ENCODE measurements at regions not wholly inside any gene's neighbourhood (a gene's known extent, or its start where the extent isn't known, plus 50 kb on each side); places are given as distances from the start of the nearest gene placed in this dataset.

GRCh38 chr2:172196768-172197431, 94.2 kb upstream of the DLX2 start:
- TF ChIP-seq CSDC2 (CRISPR knock-in tag; IDR thresholded peaks at IDR 0.05), result no peak
- TF ChIP-seq, protein P1, sequence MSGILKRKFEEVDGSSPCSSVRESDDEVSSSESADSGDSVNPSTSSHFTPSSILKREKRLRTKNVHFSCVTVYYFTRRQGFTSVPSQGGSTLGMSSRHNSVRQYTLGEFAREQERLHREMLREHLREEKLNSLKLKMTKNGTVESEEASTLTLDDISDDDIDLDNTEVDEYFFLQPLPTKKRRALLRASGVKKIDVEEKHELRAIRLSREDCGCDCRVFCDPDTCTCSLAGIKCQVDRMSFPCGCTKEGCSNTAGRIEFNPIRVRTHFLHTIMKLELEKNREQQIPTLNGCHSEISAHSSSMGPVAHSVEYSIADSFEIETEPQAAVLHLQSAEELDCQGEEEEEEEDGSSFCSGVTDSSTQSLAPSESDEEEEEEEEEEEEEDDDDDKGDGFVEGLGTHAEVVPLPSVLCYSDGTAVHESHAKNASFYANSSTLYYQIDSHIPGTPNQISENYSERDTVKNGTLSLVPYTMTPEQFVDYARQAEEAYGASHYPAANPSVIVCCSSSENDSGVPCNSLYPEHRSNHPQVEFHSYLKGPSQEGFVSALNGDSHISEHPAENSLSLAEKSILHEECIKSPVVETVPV (CRISPR knock-in tag; IDR thresholded peaks at IDR 0.05), result no peak
- no peak for TF ChIP-seq TCF4 (CRISPR knock-in tag; IDR thresholded peaks at IDR 0.05; ENCODE audit: borderline replicate concordance)
- TF ChIP-seq TOX (CRISPR knock-in tag; IDR thresholded peaks at IDR 0.05; ENCODE audit: borderline replicate concordance), result no peak
- TF ChIP-seq, protein P2, sequence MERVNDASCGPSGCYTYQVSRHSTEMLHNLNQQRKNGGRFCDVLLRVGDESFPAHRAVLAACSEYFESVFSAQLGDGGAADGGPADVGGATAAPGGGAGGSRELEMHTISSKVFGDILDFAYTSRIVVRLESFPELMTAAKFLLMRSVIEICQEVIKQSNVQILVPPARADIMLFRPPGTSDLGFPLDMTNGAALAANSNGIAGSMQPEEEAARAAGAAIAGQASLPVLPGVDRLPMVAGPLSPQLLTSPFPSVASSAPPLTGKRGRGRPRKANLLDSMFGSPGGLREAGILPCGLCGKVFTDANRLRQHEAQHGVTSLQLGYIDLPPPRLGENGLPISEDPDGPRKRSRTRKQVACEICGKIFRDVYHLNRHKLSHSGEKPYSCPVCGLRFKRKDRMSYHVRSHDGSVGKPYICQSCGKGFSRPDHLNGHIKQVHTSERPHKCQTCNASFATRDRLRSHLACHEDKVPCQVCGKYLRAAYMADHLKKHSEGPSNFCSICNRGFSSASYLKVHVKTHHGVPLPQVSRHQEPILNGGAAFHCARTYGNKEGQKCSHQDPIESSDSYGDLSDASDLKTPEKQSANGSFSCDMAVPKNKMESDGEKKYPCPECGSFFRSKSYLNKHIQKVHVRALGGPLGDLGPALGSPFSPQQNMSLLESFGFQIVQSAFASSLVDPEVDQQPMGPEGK (CRISPR knock-in tag; IDR thresholded peaks at IDR 0.05; ENCODE audit: borderline replicate concordance), result no peak
- no peak for TF ChIP-seq OSR1 (CRISPR knock-in tag; IDR thresholded peaks at IDR 0.05)
- TF ChIP-seq GLIS3 (CRISPR knock-in tag; IDR thresholded peaks at IDR 0.05), result no peak
- TF ChIP-seq ZC3H10 (CRISPR knock-in tag; IDR thresholded peaks at IDR 0.05), result no peak
- no peak for TF ChIP-seq ZFP3 (CRISPR knock-in tag; IDR thresholded peaks at IDR 0.05)
- no peak for TF ChIP-seq CREB5 (CRISPR knock-in tag; IDR thresholded peaks at IDR 0.05; ENCODE audit: low read depth)
- TF ChIP-seq RARB (CRISPR knock-in tag; IDR thresholded peaks at IDR 0.05), result no peak
- no peak for TF ChIP-seq SNAI2 (CRISPR knock-in tag; IDR thresholded peaks at IDR 0.05)
- TF ChIP-seq ZFP30 (CRISPR knock-in tag; IDR thresholded peaks at IDR 0.05), result no peak
- no peak for TF ChIP-seq ZNF8 (CRISPR knock-in tag; IDR thresholded peaks at IDR 0.05)

Measured in SK-N-SH treated with all-trans-retinoic acid at 6 μM for 48 hours (cell line).